ENCODE measurements at regions not wholly inside any gene's neighbourhood (a gene's known extent, or its start where the extent isn't known, plus 50 kb on each side); places are given as distances from the start of the nearest gene placed in this dataset.

DNA sequence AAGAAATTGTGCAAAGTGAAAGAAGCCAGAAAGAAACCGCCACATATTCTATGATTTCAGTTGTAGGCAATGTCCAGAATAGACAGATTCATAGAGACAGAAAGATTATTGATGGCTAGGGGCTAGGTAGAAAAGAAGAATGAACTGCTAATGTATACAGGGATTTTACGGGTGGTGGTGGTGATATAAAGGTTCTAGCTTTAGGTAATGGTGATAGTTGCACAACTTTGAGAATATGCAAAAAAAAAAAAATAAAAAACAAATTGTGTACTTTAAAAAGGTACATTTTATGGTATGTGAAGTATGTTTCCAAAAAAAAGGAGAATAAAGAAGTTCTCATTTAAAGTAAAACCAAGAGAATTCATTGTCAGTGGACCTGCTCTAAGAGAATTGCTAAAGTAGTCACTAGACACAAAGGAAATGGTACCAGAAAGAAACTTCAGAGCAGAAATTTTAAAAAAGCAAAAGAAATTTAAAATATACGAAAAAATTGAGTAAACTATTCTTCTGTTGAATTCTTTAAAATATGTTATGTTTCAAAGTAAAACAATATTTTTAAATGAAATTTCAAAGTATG is 680.1 kb downstream of the UQCRFS1 start:
- TF ChIP-seq, protein P1, sequence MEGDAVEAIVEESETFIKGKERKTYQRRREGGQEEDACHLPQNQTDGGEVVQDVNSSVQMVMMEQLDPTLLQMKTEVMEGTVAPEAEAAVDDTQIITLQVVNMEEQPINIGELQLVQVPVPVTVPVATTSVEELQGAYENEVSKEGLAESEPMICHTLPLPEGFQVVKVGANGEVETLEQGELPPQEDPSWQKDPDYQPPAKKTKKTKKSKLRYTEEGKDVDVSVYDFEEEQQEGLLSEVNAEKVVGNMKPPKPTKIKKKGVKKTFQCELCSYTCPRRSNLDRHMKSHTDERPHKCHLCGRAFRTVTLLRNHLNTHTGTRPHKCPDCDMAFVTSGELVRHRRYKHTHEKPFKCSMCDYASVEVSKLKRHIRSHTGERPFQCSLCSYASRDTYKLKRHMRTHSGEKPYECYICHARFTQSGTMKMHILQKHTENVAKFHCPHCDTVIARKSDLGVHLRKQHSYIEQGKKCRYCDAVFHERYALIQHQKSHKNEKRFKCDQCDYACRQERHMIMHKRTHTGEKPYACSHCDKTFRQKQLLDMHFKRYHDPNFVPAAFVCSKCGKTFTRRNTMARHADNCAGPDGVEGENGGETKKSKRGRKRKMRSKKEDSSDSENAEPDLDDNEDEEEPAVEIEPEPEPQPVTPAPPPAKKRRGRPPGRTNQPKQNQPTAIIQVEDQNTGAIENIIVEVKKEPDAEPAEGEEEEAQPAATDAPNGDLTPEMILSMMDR (IDR thresholded peaks at IDR 0.05) = no peak
- no peak for TF ChIP-seq POLR2A (IDR thresholded peaks at IDR 0.05)
